ENCODE measurements at regions not wholly inside any gene's neighbourhood (a gene's known extent, or its start where the extent isn't known, plus 50 kb on each side); places are given as distances from the start of the nearest gene placed in this dataset.
"Not testable (repeated sequence)": the region's sequence is repeated elsewhere in the genome, so short reads cannot be mapped to it uniquely, and the experiment has no call there.

DNA sequence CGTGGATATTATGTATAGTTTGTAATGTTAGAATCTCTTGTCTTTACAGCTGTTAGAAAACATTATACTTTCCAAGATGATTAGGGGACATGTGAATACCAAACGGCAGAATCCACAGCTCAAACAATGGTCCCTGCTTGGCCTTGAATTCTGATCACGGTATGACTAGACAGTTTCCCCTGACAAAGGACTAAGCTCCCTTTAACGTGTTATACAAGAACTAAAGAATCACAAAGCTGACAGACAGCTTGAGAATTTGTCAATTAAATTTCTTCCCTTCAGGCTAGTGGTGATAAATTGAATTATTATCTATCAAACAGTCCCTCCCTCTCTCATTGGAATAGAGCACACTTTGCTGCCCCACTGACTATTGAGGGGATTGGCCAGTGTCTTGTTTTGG is 359.2 kb upstream of the ID2 start:
- DNase-seq (ENCODE audit: low read depth, low spot score) = no peak

DNA sequence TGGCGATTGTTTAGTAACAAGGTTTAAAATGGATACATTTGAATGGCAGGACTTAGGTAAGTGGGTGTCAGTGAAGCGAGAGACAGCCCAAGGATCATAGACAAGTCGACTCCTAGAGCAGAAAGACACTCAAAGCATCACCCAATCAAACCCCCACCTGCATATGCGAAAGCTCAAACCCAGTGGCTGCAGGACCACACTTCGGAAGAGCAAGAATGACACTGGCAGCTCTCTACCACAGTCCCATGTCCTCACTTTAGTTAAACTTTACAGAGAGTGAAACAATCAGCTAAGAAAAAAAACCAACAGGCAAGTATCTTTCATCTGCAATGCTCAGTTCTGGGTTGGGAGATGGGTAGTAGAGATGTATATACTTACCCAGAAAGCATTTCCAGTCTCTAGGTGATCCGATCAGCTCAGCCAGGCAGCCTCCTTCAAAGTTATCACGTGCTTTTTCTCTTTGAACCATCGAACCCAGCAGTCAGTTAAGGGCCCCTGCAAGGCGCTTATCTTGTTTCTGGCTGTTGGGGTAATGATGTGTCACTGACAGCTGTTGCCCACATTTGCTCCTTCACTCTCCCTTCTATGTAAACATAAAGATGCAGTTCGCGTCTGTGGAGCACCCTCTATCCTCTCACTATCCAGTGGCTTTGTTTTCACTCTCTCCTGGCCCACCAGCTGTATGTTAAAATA is 357.5 kb upstream of the ID2 start:
- DNase-seq (ENCODE audit: low read depth, low spot score) = no peak

DNA sequence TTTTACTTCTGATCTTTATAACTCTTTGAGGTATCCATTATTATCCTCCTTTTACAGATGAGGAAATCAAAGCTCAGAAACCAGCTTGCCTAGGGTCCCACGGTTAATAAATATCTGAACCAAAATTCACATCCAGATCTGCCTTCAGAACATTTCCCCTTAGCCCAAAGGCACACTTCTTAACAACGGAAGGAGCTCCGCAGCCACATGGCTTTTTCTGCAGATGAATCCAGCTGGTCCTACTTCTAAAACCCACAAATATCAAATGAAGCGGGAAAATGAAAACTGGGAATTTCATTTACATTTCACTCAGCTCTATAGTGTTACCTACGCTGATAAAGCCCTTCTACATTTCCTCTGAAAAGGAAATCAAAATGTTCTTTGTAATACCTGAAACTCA is 357.0 kb upstream of the ID2 start:
- no peak for DNase-seq (ENCODE audit: low read depth, low spot score)

DNA sequence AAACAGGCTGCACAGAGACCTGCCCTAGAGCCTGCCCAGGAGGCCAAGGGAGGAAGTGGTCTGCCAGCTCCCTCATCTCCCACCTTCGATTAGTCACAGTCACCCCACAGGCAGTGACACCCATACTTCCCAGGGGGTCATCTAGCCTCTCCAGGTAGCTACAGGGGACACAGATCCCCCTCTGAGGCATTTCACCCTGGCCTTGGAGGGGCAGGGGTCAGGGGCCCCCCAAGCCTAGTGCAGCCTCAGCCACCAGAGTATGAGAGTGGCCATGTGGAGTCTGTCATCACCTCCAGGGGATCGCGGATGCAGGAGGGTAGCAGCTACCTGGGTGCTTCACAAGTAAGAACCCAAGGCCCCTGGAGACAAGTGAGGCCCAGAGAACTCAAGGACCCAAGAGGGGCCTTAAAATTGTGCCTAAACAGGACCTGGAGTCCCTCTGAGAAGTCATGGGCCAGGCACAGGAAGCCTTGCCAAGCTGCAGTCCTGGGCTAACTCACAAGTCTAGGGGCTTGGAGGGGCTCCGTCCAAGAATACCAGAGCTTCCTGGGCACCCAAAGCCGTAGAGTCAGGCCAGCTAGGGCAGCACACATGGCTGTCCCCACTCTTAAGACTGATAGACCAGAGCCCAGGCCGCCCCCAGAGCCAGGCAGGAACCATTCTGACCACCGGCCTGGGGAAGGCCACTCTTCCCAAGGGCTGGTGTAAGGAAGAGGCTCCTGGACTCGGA is 354.3 kb upstream of the ID2 start:
- no peak for DNase-seq (ENCODE audit: low read depth, low spot score)

DNA sequence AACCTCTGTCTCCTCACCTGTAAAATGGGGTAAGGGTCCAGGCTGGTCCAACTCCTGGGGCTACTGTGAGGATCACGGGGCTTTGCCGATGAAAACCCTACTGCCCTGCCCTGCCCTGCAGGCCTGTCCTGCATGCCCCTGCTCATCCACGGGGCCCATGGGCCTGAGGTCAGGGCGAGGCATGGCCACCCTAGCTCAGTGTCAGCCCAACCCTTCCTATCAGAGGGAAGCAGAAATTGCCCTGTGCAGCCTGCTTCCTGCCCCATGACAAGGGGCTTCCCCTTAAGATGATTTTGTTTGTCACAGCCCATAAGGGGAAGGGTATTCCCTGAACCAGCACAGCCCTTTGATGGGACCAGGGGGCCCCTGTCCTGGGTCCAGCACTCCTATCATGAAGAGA is 353.6 kb upstream of the ID2 start:
- no peak for DNase-seq (ENCODE audit: low read depth, low spot score)

DNA sequence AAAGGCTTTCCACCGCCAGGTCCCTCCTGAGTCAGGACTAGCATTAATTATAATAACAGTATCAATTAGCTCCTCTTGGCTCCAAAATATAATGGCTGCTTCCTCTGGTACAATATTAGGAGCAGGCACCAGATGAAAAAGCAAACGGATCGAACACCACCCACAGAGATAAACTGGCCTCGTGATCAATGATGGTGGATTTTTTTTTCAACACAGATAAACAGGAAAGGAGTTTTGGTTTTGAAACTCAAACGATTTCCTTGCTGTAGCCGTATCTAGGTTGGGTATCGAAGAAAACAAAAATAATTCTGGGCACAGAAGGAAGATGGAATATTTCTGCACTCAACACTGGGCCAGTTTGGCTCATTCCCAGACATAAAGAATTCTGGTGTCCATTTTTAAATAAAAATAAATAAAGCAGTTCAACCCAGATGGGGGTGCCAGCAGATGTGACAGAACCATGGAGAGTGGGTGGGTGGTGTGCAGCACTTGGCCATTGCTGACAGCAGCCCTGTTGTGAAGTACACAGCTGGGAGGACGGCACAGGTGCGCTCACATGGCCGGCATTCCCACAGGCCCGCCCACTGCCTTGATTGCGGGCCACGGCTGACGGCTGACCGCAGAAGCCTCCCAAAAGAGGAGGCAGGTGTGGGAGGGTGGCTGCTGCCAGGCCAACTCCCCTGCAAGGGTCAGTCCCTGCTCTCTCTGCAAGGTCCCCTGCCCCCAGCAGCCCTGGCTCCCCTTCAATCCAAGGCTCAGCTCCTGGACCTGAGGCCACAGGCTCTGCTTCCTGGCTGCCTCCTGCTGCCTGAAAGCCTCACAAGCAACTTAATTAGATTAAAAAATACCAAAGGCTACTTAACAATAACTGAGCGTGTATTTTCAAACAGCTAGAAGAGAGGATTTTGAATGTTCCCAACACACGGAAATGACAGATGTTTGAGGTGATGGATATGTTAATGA is 351.9 kb upstream of the ID2 start:
- no peak for DNase-seq (ENCODE audit: low read depth, low spot score)

DNA sequence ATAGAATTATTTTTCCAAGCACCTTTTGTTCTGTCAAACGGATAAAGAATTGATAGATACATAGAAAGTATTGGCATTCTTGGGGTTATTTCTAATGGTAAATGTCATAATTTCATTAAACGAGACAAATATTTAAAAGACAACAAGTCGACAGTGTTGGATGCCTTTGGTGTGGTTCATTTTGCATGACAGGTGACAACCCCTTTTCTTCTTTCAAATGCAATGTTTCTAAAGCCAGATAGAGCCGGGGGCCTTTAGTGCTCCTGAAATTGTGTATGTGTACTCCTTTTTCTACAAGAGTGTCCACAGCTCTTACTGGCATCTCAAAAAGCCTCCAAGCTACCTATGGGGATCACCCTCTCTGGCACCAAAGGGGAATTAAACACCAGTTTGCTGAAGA is 350.8 kb upstream of the ID2 start:
- no peak for DNase-seq (ENCODE audit: low read depth, low spot score)

DNA sequence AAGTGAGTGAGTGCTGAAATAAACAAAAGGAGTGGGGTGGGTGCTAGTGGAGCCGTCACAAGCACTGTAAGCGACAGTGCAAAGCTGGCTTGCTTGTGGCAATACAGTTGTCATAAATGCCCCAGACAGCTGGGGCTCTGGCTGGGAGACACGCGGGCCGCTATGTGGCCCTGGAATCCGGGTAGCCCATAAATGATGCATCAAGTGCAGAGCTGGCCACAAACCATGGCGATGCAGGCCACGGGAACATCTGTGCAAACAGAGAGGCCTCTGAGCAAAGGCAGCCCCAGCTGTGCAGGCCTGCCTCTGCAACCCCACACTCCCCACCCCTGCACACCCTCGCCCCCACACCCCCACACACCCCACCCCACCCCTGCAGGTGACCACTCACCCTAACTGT is 349.2 kb upstream of the ID2 start:
- DNase-seq (ENCODE audit: low read depth, low spot score) = no peak

DNA sequence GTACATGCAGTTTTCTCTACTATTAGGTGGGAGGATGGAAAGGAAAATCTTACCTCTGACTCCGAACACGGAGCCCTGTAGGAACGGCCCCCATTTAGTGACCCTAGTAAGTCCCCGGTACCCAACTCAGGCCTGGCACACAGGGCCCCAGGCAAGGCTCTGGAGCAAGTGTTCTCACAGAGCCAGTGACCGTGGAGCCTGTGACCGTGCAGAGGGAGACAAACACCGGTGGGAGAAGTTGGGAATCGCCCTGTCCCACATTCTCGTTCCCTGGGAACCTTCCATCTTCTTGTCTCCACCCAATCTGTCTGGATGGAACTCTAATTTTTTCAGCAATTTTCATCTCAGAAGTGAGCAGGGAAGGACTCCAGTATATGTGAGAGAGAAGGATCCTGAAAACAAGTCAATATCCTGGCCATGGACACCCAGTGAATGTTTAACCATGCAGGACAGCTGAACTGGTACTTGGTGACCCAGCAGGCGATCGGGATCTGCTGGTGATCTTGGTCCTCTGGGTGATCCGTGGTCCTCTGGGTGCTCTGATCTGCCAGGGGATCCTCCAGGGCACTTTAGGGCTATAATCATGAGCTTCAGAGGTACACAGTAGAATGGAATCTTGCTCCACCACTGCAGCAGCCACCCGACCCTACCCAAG is 348.6 kb upstream of the ID2 start:
- DNase-seq (ENCODE audit: low read depth, low spot score) = no peak

DNA sequence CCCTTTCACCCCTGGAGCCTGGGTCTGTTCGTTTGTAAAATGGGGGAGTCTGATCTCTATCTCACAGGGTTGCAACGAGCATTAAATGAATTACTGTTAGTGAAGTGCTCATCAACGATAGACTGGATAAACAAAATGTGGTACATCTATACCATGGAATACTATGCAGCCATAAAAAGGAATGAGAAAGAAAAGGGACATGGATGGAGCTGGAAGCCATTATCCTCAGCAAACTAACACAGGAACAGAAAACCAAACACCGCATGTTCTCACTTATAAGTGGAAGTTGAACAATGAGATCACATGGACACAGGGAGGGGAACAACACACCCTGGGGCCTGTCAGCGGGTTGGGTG is 348.0 kb upstream of the ID2 start:
- DNase-seq (ENCODE audit: low read depth, low spot score) = not testable (repeated sequence)

DNA sequence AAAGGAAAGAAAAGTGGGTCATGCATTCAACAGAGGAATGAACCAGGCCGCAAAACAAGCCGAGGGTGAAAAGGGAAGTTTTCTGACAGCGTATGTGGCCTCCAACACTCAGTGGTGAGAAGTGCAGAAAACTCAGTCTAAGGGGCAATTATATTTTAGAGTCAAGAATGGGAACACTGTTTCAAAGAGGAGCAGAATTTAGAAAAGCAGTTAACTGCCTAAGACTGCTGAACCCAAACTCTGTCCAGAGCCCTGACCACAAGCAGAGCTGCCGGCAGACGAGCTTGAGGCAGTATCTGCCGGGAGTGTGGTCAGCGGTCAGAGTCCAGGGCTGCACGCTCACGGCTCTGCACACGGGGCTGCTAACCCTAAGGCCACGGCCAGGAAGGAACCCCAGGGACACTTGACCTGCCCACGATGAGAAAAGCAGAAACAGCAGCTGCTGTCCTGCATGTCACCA is 347.0 kb upstream of the ID2 start:
- DNase-seq (ENCODE audit: low read depth, low spot score) = peak; percentile 10

DNA sequence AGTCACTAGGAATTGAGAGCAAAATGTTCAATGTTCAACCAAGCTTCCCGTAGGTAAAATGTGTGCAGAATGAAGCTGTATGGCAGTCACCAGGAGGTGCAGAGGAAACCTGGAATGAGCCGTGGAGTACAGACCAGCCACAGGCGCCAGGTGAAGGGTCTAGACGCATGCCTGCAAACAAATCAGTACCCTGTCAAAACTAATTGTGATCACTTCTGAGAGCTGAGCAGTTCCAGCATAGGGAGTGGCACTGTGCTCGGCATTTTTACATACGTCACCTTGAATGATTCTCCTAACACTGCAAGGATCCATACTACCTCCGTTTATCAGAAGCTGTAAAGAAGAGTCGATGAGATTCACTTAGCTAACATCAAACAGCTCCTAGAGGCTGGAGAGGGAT is 346.1 kb upstream of the ID2 start:
- no peak for DNase-seq (ENCODE audit: low read depth, low spot score)

DNA sequence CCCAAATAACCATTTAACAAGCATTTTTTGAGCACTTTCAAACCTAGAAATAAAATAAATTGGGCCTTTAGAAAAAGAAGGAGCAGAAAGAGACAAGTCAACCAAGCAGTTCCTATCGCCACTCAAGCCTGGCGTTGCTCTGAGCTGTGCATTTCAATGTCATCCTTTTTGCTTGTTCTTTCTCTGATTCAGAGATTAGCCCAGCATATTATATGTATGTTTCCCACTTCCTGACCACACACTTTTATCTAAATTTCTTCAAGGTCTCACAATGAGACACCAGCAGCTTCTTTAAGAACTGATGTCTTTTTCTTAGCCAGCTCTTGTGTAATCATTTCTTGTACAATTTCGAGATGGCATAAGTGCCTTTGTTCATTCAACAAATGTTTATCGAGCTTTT is 344.5 kb upstream of the ID2 start:
- no peak for DNase-seq (ENCODE audit: low read depth, low spot score)

DNA sequence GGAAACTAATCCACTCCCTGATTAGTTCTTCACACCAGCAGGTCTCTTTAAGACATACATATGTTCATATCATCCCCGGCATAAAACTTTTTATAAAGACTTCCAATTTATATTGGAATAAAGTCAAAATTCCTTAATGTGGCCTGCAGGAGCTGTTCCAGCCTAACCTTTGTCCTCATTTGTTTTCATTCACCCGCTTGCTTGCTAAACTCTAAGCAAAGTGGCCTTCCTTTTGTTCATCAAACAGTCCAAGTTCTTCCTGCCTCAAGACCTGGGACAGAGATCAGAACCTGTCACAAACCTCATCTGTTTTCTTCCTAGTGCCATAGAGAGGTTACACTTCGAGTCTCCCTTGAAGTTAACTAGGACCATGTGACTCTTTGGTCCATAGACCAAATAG is 339.4 kb upstream of the ID2 start:
- DNase-seq (ENCODE audit: low read depth, low spot score) = no peak

DNA sequence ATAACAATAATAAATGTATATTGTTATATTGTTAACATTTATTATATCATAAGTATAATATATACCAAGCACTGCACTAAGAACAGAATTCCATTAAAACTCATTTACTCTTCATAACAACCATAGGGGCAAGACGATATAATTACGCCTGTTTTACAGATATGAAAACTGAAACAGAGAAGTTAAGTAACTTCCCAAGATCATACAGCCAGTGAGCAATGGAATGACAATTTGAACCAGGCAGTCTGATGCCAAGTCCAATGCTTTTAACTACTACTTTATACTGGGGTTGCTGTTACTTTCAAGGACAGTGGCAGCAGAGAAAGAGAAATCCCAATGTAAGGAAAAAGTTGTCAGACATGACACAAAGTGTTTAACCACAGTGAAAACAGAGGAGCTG is 338.8 kb upstream of the ID2 start:
- DNase-seq (ENCODE audit: low read depth, low spot score) = no peak

DNA sequence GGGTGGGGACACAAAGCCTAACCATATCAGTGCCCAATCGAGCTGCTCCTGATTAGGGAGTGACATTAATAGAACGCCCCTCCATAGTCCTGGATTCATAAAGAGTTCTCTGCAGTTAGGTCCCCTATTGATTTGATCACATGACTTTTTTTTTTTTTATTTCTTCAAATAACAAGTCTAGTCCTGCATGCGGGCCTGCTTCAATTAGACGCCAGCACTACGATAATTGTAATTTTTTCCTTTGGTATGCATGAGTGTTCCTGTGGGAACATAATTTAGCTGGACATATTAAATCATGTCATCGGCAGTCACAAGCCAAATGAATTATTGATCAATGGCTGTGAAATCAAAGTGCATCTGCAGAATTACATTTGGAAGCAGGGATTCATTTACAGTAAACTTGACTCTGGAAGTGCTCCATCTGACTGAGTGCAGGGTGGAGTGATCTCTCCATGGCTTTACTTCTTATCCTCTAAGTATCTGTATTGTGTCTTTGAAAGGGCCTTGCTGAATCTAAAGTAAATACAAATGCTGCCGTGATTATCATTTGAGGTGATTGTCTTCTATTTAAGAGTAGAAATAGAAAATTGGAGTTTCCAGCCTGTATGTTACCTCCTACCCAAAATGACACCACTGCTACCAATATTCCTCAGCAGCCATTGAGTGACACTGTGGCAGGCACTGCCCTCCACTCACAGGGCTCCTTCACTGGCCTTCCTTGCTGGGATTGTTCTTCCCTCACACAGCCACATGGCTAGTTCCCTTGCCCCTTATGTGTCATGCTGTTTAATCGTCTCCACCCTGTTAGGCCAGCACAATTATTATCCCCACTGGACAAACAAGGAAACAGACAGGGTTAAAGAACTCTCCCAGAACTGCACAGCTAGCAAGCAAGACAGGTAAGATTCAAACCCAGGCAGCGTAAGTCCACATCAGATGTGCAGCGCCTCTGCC is 337.4 kb upstream of the ID2 start:
- no peak for DNase-seq (ENCODE audit: low read depth, low spot score)

DNA sequence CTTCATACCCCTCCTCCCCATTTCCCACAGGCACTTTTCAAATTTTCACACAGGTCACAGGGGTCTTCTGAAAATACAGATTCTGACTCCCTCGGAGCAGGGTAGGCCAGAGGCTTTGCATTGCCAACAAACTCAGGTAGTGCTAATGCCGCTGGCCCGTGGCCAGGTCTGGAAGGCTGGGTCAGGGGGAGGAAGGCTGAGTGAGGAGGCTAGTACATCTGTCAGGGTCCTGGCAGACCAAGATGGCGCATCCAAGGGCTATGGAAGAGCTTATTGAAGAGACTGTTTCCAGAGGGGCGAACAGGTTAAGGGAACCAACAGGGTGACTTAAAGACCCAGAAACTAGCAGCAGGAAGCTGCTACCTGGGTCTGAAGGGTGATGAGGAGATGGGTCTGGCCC is 336.7 kb upstream of the ID2 start:
- DNase-seq (ENCODE audit: low read depth, low spot score) = no peak

DNA sequence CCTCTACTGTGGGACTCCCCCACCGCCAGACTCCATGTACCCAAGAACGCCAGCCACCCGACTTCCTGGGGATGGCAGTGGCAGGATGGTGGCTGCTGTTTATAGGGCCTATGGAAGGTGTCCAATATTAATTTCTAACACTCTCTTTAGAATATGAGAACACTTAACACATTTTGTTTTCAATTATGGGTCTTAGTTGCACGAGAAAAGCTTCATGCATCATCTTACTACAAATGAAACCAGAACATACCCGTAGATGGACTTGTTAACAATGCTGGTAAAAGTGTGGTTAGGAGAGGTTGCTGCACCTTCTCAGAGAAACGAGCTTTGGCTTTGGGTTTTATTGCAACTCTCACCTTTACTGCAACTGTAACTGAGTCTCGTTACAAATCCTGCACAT is 335.6 kb upstream of the ID2 start:
- DNase-seq (ENCODE audit: low read depth, low spot score) = no peak

DNA sequence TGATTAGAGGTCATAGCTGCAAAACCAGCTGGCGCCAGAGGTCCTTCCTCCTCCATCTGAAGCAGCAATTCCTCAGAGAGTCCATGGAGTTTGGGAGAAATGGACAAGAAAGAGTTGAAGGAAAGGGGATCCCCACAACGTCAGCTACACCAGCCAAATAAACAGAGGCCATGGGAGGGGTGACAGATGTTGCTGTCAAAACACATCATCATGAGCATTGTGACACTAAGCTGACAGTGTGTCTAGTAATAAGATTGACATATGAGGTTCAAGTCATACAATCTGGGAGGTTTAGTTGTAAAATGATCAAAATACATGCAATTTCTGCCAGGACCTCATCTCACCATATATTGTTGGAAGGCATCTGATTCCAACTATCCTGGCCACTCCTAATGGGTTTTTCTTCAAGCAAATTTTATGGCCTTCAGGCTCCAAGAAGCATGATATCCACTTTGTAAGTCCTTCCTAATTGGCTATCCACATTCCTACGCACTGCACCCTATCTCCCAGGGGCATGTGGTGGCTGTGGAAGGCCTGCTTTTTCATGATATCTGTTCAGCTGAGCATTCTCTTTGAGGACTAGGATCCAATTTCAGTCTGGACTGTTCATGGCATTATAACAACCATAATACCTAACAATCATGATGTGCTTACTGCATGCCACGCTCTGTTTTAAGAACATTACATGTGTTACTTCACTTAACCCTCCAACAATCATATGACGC is 335.0 kb upstream of the ID2 start:
- DNase-seq (ENCODE audit: low read depth, low spot score) = no peak

DNA sequence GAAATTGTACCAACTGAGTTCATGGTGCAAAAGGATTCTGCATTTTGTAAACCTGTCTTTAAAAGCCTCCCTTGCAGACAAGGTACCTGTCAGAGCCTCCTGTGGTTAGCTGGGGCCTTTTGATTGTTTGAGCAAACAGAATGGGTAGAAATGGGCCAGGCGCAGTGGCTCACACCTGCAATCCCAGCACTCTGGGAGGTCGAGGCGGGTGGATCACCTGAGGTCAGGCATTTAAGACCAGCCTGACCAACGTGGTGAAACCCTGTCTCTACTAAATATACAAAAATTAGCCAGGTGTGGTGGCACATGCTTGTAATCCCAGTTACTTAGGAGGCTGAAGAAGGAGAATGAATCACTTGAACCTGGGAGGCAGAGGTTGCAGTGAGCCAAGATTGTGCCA is 332.9 kb upstream of the ID2 start:
- not testable (repeated sequence) for DNase-seq (ENCODE audit: low read depth, low spot score)

All from astrocyte of the hippocampus (primary cell).